ENCODE measurements at regions not wholly inside any gene's neighbourhood (a gene's known extent, or its start where the extent isn't known, plus 50 kb on each side); places are given as distances from the start of the nearest gene placed in this dataset.

- Mint-ChIP-seq H3K27me3 (peaks cover 10% of the 10 kb centered on the region), H3K9me3 (peaks cover 4% of the 10 kb centered on the region), H3K4me3 (no peak overlapping the region), H3K4me1 (ENCODE audit: low read depth) (no peaks in the 10 kb centered on the region), H3K27ac (no peak overlapping the region), H3K36me3 (ENCODE audit: low read depth) (no peaks in the 10 kb centered on the region)
- CTCF ChIA-PET = no interaction called here
- ATAC-seq = no peak
- no peak for TF ChIP-seq CTCF (IDR thresholded peaks at IDR 0.05)
- intact Hi-C loops (cut with micrococcal nuclease) = no loop called here
- DNase-seq = no peak
- POLR2A ChIA-PET = no interaction called here
These were observed 165.3 kb upstream of the MCTP2 start for GRCh38 chr15:94066046-94066445.

GRCh38 chr15:94064676-94065313 is 166.6 kb upstream of the MCTP2 start:
- H3K4me3 Mint-ChIP-seq = no peak overlapping the region
- intact Hi-C loops (cut with micrococcal nuclease) = no loop called here
- DNase-seq (no peak), ATAC-seq (no peak)
- H3K36me3 Mint-ChIP-seq (ENCODE audit: low read depth) = no peaks in the 10 kb centered on the region
- ChIA-PET POLR2A (no interaction called here), CTCF (no interaction called here)
- no peak for TF ChIP-seq CTCF (IDR thresholded peaks at IDR 0.05)
- peaks cover 8% of the 10 kb centered on the region for H3K27me3 Mint-ChIP-seq
- H3K9me3 Mint-ChIP-seq = peaks cover 4% of the 10 kb centered on the region
- no peak overlapping the region for H3K27ac Mint-ChIP-seq
- no peaks in the 10 kb centered on the region for H3K4me1 Mint-ChIP-seq (ENCODE audit: low read depth)

GRCh38 chr15:94061041-94061440 is 170.3 kb upstream of the MCTP2 start:
- no peaks in the 10 kb centered on the region for H3K36me3 Mint-ChIP-seq (ENCODE audit: low read depth)
- intact Hi-C loops (cut with micrococcal nuclease) = no loop called here
- no peak for ATAC-seq
- TF ChIP-seq CTCF (IDR thresholded peaks at IDR 0.05) = no peak
- no peak overlapping the region for H3K27ac Mint-ChIP-seq
- H3K4me3 Mint-ChIP-seq = no peak overlapping the region
- no peaks in the 10 kb centered on the region for H3K9me3 Mint-ChIP-seq
- H3K27me3 Mint-ChIP-seq = peaks cover 17% of the 10 kb centered on the region
- no peaks in the 10 kb centered on the region for H3K4me1 Mint-ChIP-seq (ENCODE audit: low read depth)
- ChIA-PET CTCF (no interaction called here), POLR2A (no interaction called here)
- DNase-seq = no peak

- no peak for TF ChIP-seq CTCF (IDR thresholded peaks at IDR 0.05)
- intact Hi-C loops (cut with micrococcal nuclease) = no loop called here
- POLR2A ChIA-PET = no interaction called here
- Mint-ChIP-seq H3K4me1 (ENCODE audit: low read depth) (no peaks in the 10 kb centered on the region), H3K27me3 (peaks cover 12% of the 10 kb centered on the region), H3K9me3 (peaks cover 1% of the 10 kb centered on the region), H3K36me3 (ENCODE audit: low read depth) (no peaks in the 10 kb centered on the region), H3K4me3 (no peak overlapping the region), H3K27ac (no peak overlapping the region)
- CTCF ChIA-PET = interaction anchor here (0.8 to 1.7 kb wide), 2 partner anchors 36 to 105 kb away, joined by 3 read pairs; no protein-coding TSS in a partner anchor
- DNase-seq = no peak
- no peak for ATAC-seq
These were observed 172.3 kb upstream of the MCTP2 start for GRCh38 chr15:94059013-94059587.

GRCh38 chr15:94057305-94057704 is 174.1 kb upstream of the MCTP2 start:
- H3K36me3 Mint-ChIP-seq (ENCODE audit: low read depth) = no peaks in the 10 kb centered on the region
- no peak for TF ChIP-seq CTCF (IDR thresholded peaks at IDR 0.05)

More at GRCh38 chr15:94057305-94057704, 174.1 kb upstream of the MCTP2 start:
- Mint-ChIP-seq H3K27me3 (peaks cover 12% of the 10 kb centered on the region), H3K27ac (no peak overlapping the region), H3K4me1 (ENCODE audit: low read depth) (no peaks in the 10 kb centered on the region), H3K9me3 (peaks cover 1% of the 10 kb centered on the region), H3K4me3 (no peak overlapping the region)
- ChIA-PET POLR2A (no interaction called here), CTCF (no interaction called here)
- DNase-seq = no peak
- no peak for ATAC-seq
- intact Hi-C loops (cut with micrococcal nuclease) = no loop called here
